HG02884 (cell line): ENCODE measurements at regions not wholly inside any gene's neighbourhood (a gene's known extent, or its start where the extent isn't known, plus 50 kb on each side); places are given as distances from the start of the nearest gene placed in this dataset.

Experiments used
- ATAC-seq: cut with Tn5 transposase; IDR thresholded peaks from one replicate; pipeline ENCODE4 v1.9.1; 2021; ENCODE audit warnings: mild to moderate bottlenecking, moderate library complexity; ENCODE audit not compliant: unreplicated experiment

- no peak for ATAC-seq
These were observed 169.7 kb upstream of the RAB4A start for GRCh38 chr1:229101011-229101871.

- ATAC-seq: no peak
These were observed 168.0 kb upstream of the RAB4A start for GRCh38 chr1:229102741-229103391.

- ATAC-seq: no peak
These were observed 166.3 kb upstream of the RAB4A start for GRCh38 chr1:229104654-229105053.

GRCh38 chr1:229105109-229105508 is 165.8 kb upstream of the RAB4A start:
- no peak for ATAC-seq

GRCh38 chr1:229105822-229106525 is 164.9 kb upstream of the RAB4A start:
- ATAC-seq: no peak

GRCh38 chr1:229106526-229107125 is 164.3 kb upstream of the RAB4A start:
- ATAC-seq: no peak

GRCh38 chr1:229107304-229107815 is 163.6 kb upstream of the RAB4A start:
- ATAC-seq: no peak

GRCh38 chr1:229107972-229108371 is 162.9 kb upstream of the RAB4A start:
- no peak for ATAC-seq

GRCh38 chr1:229108598-229109201 is 162.2 kb upstream of the RAB4A start:
- no peak for ATAC-seq

GRCh38 chr1:229109320-229109761 is 161.6 kb upstream of the RAB4A start:
- ATAC-seq: no peak

- ATAC-seq: no peak
These were observed 159.9 kb upstream of the RAB4A start for GRCh38 chr1:229110986-229111385.

GRCh38 chr1:229111703-229112319 is 159.1 kb upstream of the RAB4A start:
- no peak for ATAC-seq

GRCh38 chr1:229112832-229113548 is 157.9 kb upstream of the RAB4A start:
- ATAC-seq: no peak

- ATAC-seq: no peak
These were observed 156.6 kb upstream of the RAB4A start for GRCh38 chr1:229114315-229114714.

- ATAC-seq: no peak
These were observed 156.0 kb upstream of the RAB4A start for GRCh38 chr1:229114850-229115365.

GRCh38 chr1:229116114-229116513 is 154.8 kb upstream of the RAB4A start:
- ATAC-seq: no peak

GRCh38 chr1:229117664-229118300 is 153.1 kb upstream of the RAB4A start:
- ATAC-seq: no peak

GRCh38 chr1:229118477-229119061 is 152.3 kb upstream of the RAB4A start:
- no peak for ATAC-seq
